ENCODE measurements at regions not wholly inside any gene's neighbourhood (a gene's known extent, or its start where the extent isn't known, plus 50 kb on each side); places are given as distances from the start of the nearest gene placed in this dataset.

DNA sequence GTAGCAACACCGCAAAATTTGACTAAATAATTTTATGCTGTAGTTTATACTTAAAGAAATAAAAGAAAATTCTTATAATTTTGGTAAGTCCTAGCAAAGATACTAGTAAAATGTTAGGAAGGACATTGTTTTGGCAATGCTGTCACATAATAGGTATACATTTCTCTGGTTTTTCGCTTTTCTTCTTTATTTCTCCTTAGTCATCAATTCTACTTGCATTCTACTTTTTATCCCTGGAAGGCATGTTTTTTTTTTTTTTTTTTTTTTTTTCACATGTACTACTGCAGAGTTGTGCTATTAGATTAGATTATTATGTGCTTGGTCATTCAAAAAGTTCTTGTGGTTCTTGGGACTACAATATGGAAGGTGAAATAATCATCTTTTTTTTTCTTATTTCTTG is 1421.2 kb downstream of the SI start:
- TF ChIP-seq ZFP3 (CRISPR knock-in tag; IDR thresholded peaks at IDR 0.05) (no peak), OSR1 (CRISPR knock-in tag; IDR thresholded peaks at IDR 0.05) (no peak), ARNTL (CRISPR knock-in tag; IDR thresholded peaks at IDR 0.05; ENCODE audit: borderline replicate concordance, low read depth) (no peak), ISL1 (CRISPR knock-in tag; IDR thresholded peaks at IDR 0.05) (no peak), ZFP30 (CRISPR knock-in tag; IDR thresholded peaks at IDR 0.05) (no peak), BACH2 (CRISPR knock-in tag; IDR thresholded peaks at IDR 0.05; ENCODE audit: borderline replicate concordance) (no peak), CSDC2 (CRISPR knock-in tag; IDR thresholded peaks at IDR 0.05) (no peak), ESRRG (CRISPR knock-in tag; IDR thresholded peaks at IDR 0.05) (no peak), SNAI2 (CRISPR knock-in tag; IDR thresholded peaks at IDR 0.05) (no peak), TCF4 (CRISPR knock-in tag; IDR thresholded peaks at IDR 0.05; ENCODE audit: borderline replicate concordance) (no peak), ZNF8 (CRISPR knock-in tag; IDR thresholded peaks at IDR 0.05) (no peak)
- TF ChIP-seq, protein P1, sequence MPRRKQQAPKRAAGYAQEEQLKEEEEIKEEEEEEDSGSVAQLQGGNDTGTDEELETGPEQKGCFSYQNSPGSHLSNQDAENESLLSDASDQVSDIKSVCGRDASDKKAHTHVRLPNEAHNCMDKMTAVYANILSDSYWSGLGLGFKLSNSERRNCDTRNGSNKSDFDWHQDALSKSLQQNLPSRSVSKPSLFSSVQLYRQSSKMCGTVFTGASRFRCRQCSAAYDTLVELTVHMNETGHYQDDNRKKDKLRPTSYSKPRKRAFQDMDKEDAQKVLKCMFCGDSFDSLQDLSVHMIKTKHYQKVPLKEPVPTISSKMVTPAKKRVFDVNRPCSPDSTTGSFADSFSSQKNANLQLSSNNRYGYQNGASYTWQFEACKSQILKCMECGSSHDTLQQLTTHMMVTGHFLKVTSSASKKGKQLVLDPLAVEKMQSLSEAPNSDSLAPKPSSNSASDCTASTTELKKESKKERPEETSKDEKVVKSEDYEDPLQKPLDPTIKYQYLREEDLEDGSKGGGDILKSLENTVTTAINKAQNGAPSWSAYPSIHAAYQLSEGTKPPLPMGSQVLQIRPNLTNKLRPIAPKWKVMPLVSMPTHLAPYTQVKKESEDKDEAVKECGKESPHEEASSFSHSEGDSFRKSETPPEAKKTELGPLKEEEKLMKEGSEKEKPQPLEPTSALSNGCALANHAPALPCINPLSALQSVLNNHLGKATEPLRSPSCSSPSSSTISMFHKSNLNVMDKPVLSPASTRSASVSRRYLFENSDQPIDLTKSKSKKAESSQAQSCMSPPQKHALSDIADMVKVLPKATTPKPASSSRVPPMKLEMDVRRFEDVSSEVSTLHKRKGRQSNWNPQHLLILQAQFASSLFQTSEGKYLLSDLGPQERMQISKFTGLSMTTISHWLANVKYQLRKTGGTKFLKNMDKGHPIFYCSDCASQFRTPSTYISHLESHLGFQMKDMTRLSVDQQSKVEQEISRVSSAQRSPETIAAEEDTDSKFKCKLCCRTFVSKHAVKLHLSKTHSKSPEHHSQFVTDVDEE (CRISPR knock-in tag; IDR thresholded peaks at IDR 0.05), result no peak
- TF ChIP-seq, protein P2, sequence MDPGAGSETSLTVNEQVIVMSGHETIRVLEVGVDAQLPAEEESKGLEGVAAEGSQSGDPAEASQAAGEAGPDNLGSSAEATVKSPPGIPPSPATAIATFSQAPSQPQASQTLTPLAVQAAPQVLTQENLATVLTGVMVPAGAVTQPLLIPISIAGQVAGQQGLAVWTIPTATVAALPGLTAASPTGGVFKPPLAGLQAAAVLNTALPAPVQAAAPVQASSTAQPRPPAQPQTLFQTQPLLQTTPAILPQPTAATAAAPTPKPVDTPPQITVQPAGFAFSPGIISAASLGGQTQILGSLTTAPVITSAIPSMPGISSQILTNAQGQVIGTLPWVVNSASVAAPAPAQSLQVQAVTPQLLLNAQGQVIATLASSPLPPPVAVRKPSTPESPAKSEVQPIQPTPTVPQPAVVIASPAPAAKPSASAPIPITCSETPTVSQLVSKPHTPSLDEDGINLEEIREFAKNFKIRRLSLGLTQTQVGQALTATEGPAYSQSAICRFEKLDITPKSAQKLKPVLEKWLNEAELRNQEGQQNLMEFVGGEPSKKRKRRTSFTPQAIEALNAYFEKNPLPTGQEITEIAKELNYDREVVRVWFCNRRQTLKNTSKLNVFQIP (CRISPR knock-in tag; IDR thresholded peaks at IDR 0.05; ENCODE audit: borderline replicate concordance, low read depth), result no peak
- TF ChIP-seq, protein P3, sequence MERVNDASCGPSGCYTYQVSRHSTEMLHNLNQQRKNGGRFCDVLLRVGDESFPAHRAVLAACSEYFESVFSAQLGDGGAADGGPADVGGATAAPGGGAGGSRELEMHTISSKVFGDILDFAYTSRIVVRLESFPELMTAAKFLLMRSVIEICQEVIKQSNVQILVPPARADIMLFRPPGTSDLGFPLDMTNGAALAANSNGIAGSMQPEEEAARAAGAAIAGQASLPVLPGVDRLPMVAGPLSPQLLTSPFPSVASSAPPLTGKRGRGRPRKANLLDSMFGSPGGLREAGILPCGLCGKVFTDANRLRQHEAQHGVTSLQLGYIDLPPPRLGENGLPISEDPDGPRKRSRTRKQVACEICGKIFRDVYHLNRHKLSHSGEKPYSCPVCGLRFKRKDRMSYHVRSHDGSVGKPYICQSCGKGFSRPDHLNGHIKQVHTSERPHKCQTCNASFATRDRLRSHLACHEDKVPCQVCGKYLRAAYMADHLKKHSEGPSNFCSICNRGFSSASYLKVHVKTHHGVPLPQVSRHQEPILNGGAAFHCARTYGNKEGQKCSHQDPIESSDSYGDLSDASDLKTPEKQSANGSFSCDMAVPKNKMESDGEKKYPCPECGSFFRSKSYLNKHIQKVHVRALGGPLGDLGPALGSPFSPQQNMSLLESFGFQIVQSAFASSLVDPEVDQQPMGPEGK (CRISPR knock-in tag; IDR thresholded peaks at IDR 0.05; ENCODE audit: borderline replicate concordance), result no peak
- TF ChIP-seq, protein P4, sequence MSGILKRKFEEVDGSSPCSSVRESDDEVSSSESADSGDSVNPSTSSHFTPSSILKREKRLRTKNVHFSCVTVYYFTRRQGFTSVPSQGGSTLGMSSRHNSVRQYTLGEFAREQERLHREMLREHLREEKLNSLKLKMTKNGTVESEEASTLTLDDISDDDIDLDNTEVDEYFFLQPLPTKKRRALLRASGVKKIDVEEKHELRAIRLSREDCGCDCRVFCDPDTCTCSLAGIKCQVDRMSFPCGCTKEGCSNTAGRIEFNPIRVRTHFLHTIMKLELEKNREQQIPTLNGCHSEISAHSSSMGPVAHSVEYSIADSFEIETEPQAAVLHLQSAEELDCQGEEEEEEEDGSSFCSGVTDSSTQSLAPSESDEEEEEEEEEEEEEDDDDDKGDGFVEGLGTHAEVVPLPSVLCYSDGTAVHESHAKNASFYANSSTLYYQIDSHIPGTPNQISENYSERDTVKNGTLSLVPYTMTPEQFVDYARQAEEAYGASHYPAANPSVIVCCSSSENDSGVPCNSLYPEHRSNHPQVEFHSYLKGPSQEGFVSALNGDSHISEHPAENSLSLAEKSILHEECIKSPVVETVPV (CRISPR knock-in tag; IDR thresholded peaks at IDR 0.05), result no peak
- no peak for ATAC-seq

DNA sequence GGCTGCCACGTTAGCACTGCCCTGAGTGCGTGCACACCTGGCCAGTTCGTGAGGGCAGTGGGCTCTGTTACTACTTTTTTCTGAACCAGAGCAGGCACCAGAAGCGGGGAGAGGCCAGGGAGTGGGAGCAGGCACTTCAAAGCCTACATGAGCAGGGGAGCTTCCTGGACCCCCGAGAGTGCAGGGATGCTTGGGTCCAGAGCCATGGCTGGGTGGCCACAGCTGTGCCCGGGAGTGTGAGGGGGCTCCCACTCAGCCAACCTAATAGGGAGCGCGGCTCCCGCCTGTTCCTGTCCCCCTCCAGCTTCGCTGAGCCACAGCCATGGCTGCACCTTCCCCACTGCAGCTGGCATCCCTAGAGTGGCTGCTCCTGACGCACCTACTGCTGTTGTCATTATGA is 1423.3 kb downstream of the SI start:
- no peak for ATAC-seq
- TF ChIP-seq, protein P1 (CRISPR knock-in tag; IDR thresholded peaks at IDR 0.05), result no peak
- TF ChIP-seq ARNTL (CRISPR knock-in tag; IDR thresholded peaks at IDR 0.05; ENCODE audit: borderline replicate concordance, low read depth), result no peak
- TF ChIP-seq, protein P3 (CRISPR knock-in tag; IDR thresholded peaks at IDR 0.05; ENCODE audit: borderline replicate concordance), result no peak
- TF ChIP-seq ISL1 (CRISPR knock-in tag; IDR thresholded peaks at IDR 0.05), result no peak
- TF ChIP-seq ZNF70 (CRISPR knock-in tag; IDR thresholded peaks at IDR 0.05), result no peak
- TF ChIP-seq, protein P2 (CRISPR knock-in tag; IDR thresholded peaks at IDR 0.05; ENCODE audit: borderline replicate concordance, low read depth), result no peak
- TF ChIP-seq ZC3H10 (CRISPR knock-in tag; IDR thresholded peaks at IDR 0.05), result no peak
- no peak for TF ChIP-seq BACH2 (CRISPR knock-in tag; IDR thresholded peaks at IDR 0.05; ENCODE audit: borderline replicate concordance)
- no peak for TF ChIP-seq ZNF565 (CRISPR knock-in tag; conservative IDR thresholded peaks at IDR 0.05; ENCODE audit: low read depth)
- no peak for TF ChIP-seq RARB (CRISPR knock-in tag; IDR thresholded peaks at IDR 0.05)
- TF ChIP-seq SNAI2 (CRISPR knock-in tag; IDR thresholded peaks at IDR 0.05), result no peak
- no peak for TF ChIP-seq TOX (CRISPR knock-in tag; IDR thresholded peaks at IDR 0.05; ENCODE audit: borderline replicate concordance)
- TF ChIP-seq, protein P5, sequence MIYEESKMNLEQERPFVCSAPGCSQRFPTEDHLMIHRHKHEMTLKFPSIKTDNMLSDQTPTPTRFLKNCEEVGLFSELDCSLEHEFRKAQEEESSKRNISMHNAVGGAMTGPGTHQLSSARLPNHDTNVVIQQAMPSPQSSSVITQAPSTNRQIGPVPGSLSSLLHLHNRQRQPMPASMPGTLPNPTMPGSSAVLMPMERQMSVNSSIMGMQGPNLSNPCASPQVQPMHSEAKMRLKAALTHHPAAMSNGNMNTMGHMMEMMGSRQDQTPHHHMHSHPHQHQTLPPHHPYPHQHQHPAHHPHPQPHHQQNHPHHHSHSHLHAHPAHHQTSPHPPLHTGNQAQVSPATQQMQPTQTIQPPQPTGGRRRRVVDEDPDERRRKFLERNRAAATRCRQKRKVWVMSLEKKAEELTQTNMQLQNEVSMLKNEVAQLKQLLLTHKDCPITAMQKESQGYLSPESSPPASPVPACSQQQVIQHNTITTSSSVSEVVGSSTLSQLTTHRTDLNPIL (CRISPR knock-in tag; IDR thresholded peaks at IDR 0.05; ENCODE audit: low read depth), result no peak
- TF ChIP-seq TCF4 (CRISPR knock-in tag; IDR thresholded peaks at IDR 0.05; ENCODE audit: borderline replicate concordance), result no peak
- no peak for TF ChIP-seq ZFP3 (CRISPR knock-in tag; IDR thresholded peaks at IDR 0.05)
- no peak for TF ChIP-seq PPARA (CRISPR knock-in tag; IDR thresholded peaks at IDR 0.05; ENCODE audit: borderline replicate concordance)
- no peak for TF ChIP-seq GLIS3 (CRISPR knock-in tag; IDR thresholded peaks at IDR 0.05)
- TF ChIP-seq CSDC2 (CRISPR knock-in tag; IDR thresholded peaks at IDR 0.05), result no peak
- TF ChIP-seq ESRRG (CRISPR knock-in tag; IDR thresholded peaks at IDR 0.05), result no peak
- no peak for TF ChIP-seq OSR1 (CRISPR knock-in tag; IDR thresholded peaks at IDR 0.05)
